GM18520 (cell line): ENCODE measurements at regions not wholly inside any gene's neighbourhood (a gene's known extent, or its start where the extent isn't known, plus 50 kb on each side); places are given as distances from the start of the nearest gene placed in this dataset.
A peak's percentile ranks its signal among the peaks of the same experiment; 100 is the strongest.

ENCODE experiments used
- ATAC-seq: cut with Tn5 transposase; IDR thresholded peaks from one replicate; pipeline ENCODE4 v1.9.1; 2021; ENCODE audit not compliant: unreplicated experiment

GRCh38 chr13:26942184-26942583, 181.6 kb upstream of the GPR12 start:
- ATAC-seq = no peak

GRCh38 chr13:26941345-26942174, 181.0 kb upstream of the GPR12 start:
- ATAC-seq = no peak

GRCh38 chr13:26934096-26934495, 173.5 kb upstream of the GPR12 start:
- ATAC-seq = no peak

GRCh38 chr13:26932465-26932864, 171.9 kb upstream of the GPR12 start:
- ATAC-seq = no peak

GRCh38 chr13:26929971-26930730, 169.6 kb upstream of the GPR12 start:
- no peak for ATAC-seq

- no peak for ATAC-seq
Measured at GRCh38 chr13:26927511-26927910, 166.9 kb upstream of the GPR12 start.

GRCh38 chr13:26926371-26926770, 165.8 kb upstream of the GPR12 start:
- no peak for ATAC-seq

GRCh38 chr13:26923824-26924605, 163.4 kb upstream of the GPR12 start:
- ATAC-seq = no peak

GRCh38 chr13:26921918-26922317, 161.3 kb upstream of the GPR12 start:
- peak; percentile 54 for ATAC-seq

GRCh38 chr13:26920614-26921355, 160.2 kb upstream of the GPR12 start:
- ATAC-seq = no peak

GRCh38 chr13:26919732-26920131, 159.1 kb upstream of the GPR12 start:
- no peak for ATAC-seq

- no peak for ATAC-seq
Measured at GRCh38 chr13:26919311-26919710, 158.7 kb upstream of the GPR12 start.

- peak; percentile 49 for ATAC-seq
Measured at GRCh38 chr13:26914624-26915023, 154.0 kb upstream of the GPR12 start.

- no peak for ATAC-seq
Measured at GRCh38 chr13:26914148-26914547, 153.6 kb upstream of the GPR12 start.

GRCh38 chr13:26910754-26911465, 150.3 kb upstream of the GPR12 start:
- no peak for ATAC-seq

GRCh38 chr13:26909477-26909876, 148.9 kb upstream of the GPR12 start:
- ATAC-seq = no peak

- ATAC-seq = no peak
Measured at GRCh38 chr13:26908126-26908525, 147.5 kb upstream of the GPR12 start.

GRCh38 chr13:26899202-26899601, 138.6 kb upstream of the GPR12 start:
- ATAC-seq = no peak

- ATAC-seq = no peak
Measured at GRCh38 chr13:26897706-26898550, 137.3 kb upstream of the GPR12 start.
